ENCODE measurements at regions not wholly inside any gene's neighbourhood (a gene's known extent, or its start where the extent isn't known, plus 50 kb on each side); places are given as distances from the start of the nearest gene placed in this dataset.
A peak's percentile ranks its signal among the peaks of the same experiment; 100 is the strongest.

- Mint-ChIP-seq H3K4me1 (peaks cover 22% of the 10 kb centered on the region), H3K27ac (no peak overlapping the region), H3K9me3 (no peaks in the 10 kb centered on the region), H3K27me3 (ENCODE audit: insufficient read depth, low read depth) (no peaks in the 10 kb centered on the region), H3K36me3 (no peaks in the 10 kb centered on the region), H3K4me3 (no peak overlapping the region)
- Histone ChIP-seq H3K9ac (no peak overlapping the region), H3K36me3 (no peaks in the 10 kb centered on the region), H3K4me3 (no peak overlapping the region), H3F3A (ENCODE audit: low read depth) (peaks cover 6% of the 10 kb centered on the region), H3K79me2 (ENCODE audit: low read depth) (no peaks in the 10 kb centered on the region), H2AFZ (replicated peaks) (no peak overlapping the region), H4K20me1 (ENCODE audit: low read depth) (no peaks in the 10 kb centered on the region), H3K27ac (no peak overlapping the region), H3K4me2 (no peak overlapping the region), H3K27me3 (no peaks in the 10 kb centered on the region), H3K4me1 (peaks cover 22% of the 10 kb centered on the region), H3K9me3 (ENCODE audit: low read depth) (no peaks in the 10 kb centered on the region)
- no peak for DNase-seq (ENCODE audit: low spot score)
- TF ChIP-seq CTCF (IDR thresholded peaks at IDR 0.05) (no peak), EZH2phosphoT487 (IDR thresholded peaks at IDR 0.05) (no peak), EZH2 (IDR thresholded peaks at IDR 0.05) (no peak)
Measured at GRCh38 chr12:67460388-67460787, 188.2 kb upstream of the DYRK2 start.

GRCh38 chr12:67468549-67469245 lies 179.8 kb upstream of the DYRK2 start:
- Histone ChIP-seq H2AFZ (replicated peaks) (peak overlapping the region; percentile 97), H3K9me3 (ENCODE audit: low read depth) (peaks cover 7% of the 10 kb centered on the region), H3K9ac (no peak overlapping the region), H3K36me3 (no peaks in the 10 kb centered on the region), H4K20me1 (ENCODE audit: low read depth) (no peaks in the 10 kb centered on the region), H3K79me2 (ENCODE audit: low read depth) (no peaks in the 10 kb centered on the region), H3K27ac (no peak overlapping the region), H3K27me3 (no peaks in the 10 kb centered on the region), H3F3A (ENCODE audit: low read depth) (no peaks in the 10 kb centered on the region), H3K4me3 (no peak overlapping the region), H3K4me1 (peaks cover 24% of the 10 kb centered on the region), H3K4me2 (no peak overlapping the region)
- peaks cover 13% of the 10 kb centered on the region for H3K4me1 Mint-ChIP-seq
- no peak overlapping the region for H3K4me3 Mint-ChIP-seq
- H3K9me3 Mint-ChIP-seq, result peaks cover 6% of the 10 kb centered on the region
- no peak for TF ChIP-seq EZH2phosphoT487 (IDR thresholded peaks at IDR 0.05)
- no peak for TF ChIP-seq CTCF (IDR thresholded peaks at IDR 0.05)
- TF ChIP-seq EZH2 (IDR thresholded peaks at IDR 0.05), result no peak
- no peaks in the 10 kb centered on the region for H3K36me3 Mint-ChIP-seq
- H3K27me3 Mint-ChIP-seq (ENCODE audit: insufficient read depth, low read depth), result no peaks in the 10 kb centered on the region
- H3K27ac Mint-ChIP-seq, result no peak overlapping the region
- DNase-seq (ENCODE audit: low spot score), result no peak

DNA sequence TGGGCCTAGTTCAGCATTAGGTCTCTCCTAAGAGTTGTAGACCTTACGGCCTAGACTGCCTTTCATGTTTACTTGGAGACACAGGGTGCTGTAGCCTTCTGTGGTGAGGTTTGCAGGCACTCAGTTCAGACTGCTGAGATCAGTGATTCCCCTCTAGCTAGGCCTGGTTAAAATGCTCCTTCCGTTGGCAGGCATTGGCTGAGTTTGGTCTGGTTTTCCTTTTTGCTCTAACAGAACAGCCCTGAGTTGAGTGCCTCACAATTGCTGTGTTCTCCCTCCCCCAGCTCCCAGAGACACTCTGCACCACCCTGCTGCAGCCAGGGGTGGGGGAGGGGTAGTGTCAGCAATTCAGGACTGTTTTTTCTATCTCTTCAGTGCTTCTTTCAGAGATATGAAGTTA lies 178.9 kb upstream of the DYRK2 start:
- H3K27ac Mint-ChIP-seq, result peak overlapping the region; percentile 81
- no peaks in the 10 kb centered on the region for H3K79me2 ChIP-seq (ENCODE audit: low read depth)
- H3K4me1 Mint-ChIP-seq, result peaks cover 13% of the 10 kb centered on the region
- H3K9me3 ChIP-seq (ENCODE audit: low read depth), result peaks cover 7% of the 10 kb centered on the region
- H3K27ac ChIP-seq, result no peak overlapping the region
- no peaks in the 10 kb centered on the region for H3K27me3 ChIP-seq
- no peaks in the 10 kb centered on the region for H3K36me3 ChIP-seq
- H3F3A ChIP-seq (ENCODE audit: low read depth), result no peaks in the 10 kb centered on the region
- no peaks in the 10 kb centered on the region for H3K27me3 Mint-ChIP-seq (ENCODE audit: insufficient read depth, low read depth)
- peak; percentile 49 for DNase-seq (ENCODE audit: low spot score)
- no peaks in the 10 kb centered on the region for H3K36me3 Mint-ChIP-seq
- peak overlapping the region; percentile 97 for H2AFZ ChIP-seq (replicated peaks)
- H3K4me1 ChIP-seq, result peaks cover 28% of the 10 kb centered on the region
- TF ChIP-seq EZH2phosphoT487 (IDR thresholded peaks at IDR 0.05), result no peak
- TF ChIP-seq EZH2 (IDR thresholded peaks at IDR 0.05), result no peak
- TF ChIP-seq CTCF (IDR thresholded peaks at IDR 0.05), result no peak
- H3K4me3 Mint-ChIP-seq, result no peak overlapping the region
- no peaks in the 10 kb centered on the region for H4K20me1 ChIP-seq (ENCODE audit: low read depth)
- peaks cover 6% of the 10 kb centered on the region for H3K9me3 Mint-ChIP-seq
- H3K4me3 ChIP-seq, result no peak overlapping the region
- peak overlapping the region; percentile 36 for H3K4me2 ChIP-seq
- no peak overlapping the region for H3K9ac ChIP-seq
